ENCODE measurements at regions not wholly inside any gene's neighbourhood (a gene's known extent, or its start where the extent isn't known, plus 50 kb on each side); places are given as distances from the start of the nearest gene placed in this dataset.
"Not testable (repeated sequence)": the region's sequence is repeated elsewhere in the genome, so short reads cannot be mapped to it uniquely, and the experiment has no call there.

GRCh38 chr7:109646594-109646993 lies 1076.9 kb downstream of the DNAJB9 start:
- not testable (repeated sequence) for TF ChIP-seq CTCF (IDR thresholded peaks at IDR 0.05); POLR2A (IDR thresholded peaks at IDR 0.05); POLR2AphosphoS5 (IDR thresholded peaks at IDR 0.05; ENCODE audit: insufficient read depth in 1 of 2, low read depth in 1 of 2)
